ENCODE measurements at regions not wholly inside any gene's neighbourhood (a gene's known extent, or its start where the extent isn't known, plus 50 kb on each side); places are given as distances from the start of the nearest gene placed in this dataset.
"Not testable (repeated sequence)": the region's sequence is repeated elsewhere in the genome, so short reads cannot be mapped to it uniquely, and the experiment has no call there.

DNA sequence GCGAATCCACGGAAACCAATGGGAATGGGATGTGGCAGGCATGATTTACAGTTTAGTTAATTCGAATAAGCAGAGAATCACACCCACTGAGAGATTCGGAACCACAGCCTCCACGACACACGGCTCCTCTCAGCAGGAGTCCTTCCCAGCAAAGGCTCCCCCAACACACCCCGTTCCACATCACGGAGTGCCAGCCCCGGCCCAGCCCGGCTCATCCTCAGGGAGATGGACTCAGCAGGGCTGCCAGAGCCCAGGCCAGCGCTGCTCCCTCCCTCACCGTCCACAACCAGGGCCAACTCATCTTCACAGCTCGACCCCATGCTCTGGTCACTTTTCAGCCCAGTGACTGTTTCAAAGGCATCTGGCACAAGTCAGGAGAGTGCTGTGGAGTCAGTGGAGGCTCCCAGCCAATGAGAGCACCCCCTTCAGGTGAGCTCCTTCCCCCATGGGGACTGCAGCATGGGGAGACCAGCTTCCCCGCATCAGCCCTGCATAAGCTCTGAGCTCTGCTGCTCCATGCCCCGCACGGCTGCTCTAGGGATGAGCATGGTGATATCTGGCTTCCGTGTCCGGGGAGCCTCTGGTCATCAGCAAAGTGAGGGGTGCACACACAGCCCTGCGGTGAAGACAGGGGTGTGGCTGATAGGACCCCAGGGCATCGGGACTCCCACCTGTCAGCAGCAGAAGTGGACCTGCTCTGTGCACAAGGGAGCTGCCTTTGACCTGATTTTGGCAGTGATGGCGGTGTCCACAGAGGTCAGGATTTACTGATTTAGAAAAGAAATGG lies 238.8 kb upstream of the SFSWAP start:
- in situ Hi-C loops (cut with HindIII; ENCODE audit: low pct_ligation_motif_present, low sequenced_read_pairs): no loop called here
- no peak for DNase-seq
- TF ChIP-seq CTCF (IDR thresholded peaks at IDR 0.05; ENCODE audit: low read depth, low read length, missing control alignments): no peak

DNA sequence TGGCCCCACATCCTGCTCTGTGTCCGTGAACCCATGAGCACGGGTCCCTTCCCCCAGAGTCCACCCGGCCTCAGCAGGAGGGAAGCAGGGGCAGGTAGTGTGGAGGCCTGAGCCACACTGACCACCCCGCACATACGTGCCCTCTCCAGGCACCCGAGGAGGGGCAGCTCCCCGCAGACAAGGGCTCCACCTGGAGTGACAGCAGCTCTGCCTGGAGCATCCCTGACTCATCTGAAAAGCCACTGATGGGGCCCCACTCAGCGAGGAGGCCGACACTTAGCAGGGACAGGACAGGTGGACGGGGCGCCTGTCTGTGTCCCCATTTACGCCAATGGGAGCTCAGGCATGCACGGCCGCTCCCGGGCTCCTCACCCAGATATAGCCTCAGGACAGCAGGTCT lies 237.6 kb upstream of the SFSWAP start:
- Histone ChIP-seq H3K27ac (no peak overlapping the region), H3K4me3 (ENCODE audit: low read depth, low read length) (no peak overlapping the region), H3K36me3 (replicated peaks) (no peaks in the 10 kb centered on the region), H3K27me3 (replicated peaks) (no peaks in the 10 kb centered on the region)
- no peak for DNase-seq
- no peak for TF ChIP-seq CTCF (IDR thresholded peaks at IDR 0.05; ENCODE audit: low read depth, low read length, missing control alignments)
- in situ Hi-C loops (cut with HindIII; ENCODE audit: low pct_ligation_motif_present, low sequenced_read_pairs): no loop called here

More for the DNA sequence above, 238.8 kb upstream of the SFSWAP start:
- Histone ChIP-seq H3K36me3 (replicated peaks) (no peaks in the 10 kb centered on the region), H3K27ac (no peak overlapping the region), H3K4me3 (ENCODE audit: low read depth, low read length) (no peak overlapping the region), H3K27me3 (replicated peaks) (no peaks in the 10 kb centered on the region)

DNA sequence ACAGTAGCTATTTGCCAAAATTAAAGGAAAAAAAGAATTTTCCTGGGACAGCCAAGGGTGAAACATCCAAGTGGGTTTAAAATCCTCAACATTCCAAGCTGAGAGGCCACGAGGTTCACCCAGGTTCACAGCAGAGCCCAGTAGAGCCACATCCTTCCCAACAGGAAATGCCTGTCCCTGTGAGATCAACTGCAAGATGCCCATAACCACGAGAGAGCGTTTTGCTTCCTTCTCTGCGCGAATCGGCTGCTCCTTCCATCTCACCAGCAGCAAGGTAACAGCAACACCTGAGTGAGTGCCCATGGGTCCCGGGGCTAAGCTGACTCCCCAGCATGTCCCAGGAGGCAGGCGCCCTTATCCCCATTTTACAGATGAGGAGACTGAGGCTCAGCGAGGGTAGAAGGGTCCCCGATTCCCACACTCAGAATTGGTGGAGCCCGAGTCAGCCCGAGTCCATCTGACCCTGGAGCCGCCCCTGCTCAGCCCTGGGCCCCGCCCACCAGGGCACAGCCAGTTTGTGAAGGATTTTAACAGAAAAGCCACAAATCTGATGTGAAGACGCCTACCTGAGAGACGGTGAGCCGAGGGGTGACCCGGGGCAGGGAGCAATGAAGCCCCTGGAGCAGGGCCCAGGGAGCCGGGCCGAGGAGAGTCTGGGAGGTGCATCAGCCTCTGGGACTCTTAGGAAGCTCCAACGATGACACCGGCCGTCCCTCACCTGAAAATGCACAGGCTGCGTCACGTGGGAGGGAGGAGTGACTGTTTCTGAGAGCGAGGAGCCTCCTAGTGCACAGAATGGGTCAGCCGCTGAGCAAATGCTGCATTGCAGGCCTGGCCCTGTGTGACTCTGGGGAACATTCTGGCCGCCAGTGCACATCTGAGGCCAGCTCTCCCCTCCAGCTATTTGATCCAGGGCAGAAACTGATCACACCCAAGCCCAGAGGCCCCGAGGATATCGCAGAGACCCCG lies 236.9 kb upstream of the SFSWAP start:
- TF ChIP-seq CTCF (IDR thresholded peaks at IDR 0.05; ENCODE audit: low read depth, low read length, missing control alignments): no peak

GRCh38 chr12:131475012-131475411 lies 235.9 kb upstream of the SFSWAP start:
- H3K4me3 ChIP-seq (ENCODE audit: low read depth, low read length); H3K27me3 ChIP-seq (replicated peaks); H3K36me3 ChIP-seq (replicated peaks); in situ Hi-C loops (cut with HindIII; ENCODE audit: low pct_ligation_motif_present, low sequenced_read_pairs); H3K27ac ChIP-seq; DNase-seq: not testable (repeated sequence)

More for the DNA sequence above, 236.9 kb upstream of the SFSWAP start:
- no peak for DNase-seq
- in situ Hi-C loops (cut with HindIII; ENCODE audit: low pct_ligation_motif_present, low sequenced_read_pairs): no loop called here
- H3K36me3 ChIP-seq (replicated peaks): no peaks in the 10 kb centered on the region
- no peak overlapping the region for H3K27ac ChIP-seq
- no peak overlapping the region for H3K4me3 ChIP-seq (ENCODE audit: low read depth, low read length)
- no peaks in the 10 kb centered on the region for H3K27me3 ChIP-seq (replicated peaks)

DNA sequence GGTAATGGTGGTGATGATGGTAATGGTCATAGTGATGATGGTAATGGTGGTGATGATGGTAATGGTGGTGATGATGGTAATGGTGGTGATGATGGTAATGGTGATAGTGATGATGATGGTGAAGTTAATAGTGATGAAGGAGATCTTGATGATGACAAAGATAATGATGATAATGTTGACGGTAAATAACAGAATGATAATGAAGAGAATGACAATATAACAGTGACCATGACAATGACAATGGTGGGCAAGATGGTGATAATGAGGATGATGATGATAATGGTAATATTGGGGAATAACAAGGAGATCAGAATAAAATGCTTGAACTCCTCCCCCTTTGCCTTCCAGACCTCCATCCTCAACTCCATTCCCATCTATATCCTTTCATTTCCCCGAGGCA lies 233.3 kb upstream of the SFSWAP start:
- no peak for TF ChIP-seq CTCF (IDR thresholded peaks at IDR 0.05; ENCODE audit: low read depth, low read length, missing control alignments)
- in situ Hi-C loops (cut with HindIII; ENCODE audit: low pct_ligation_motif_present, low sequenced_read_pairs): no loop called here
- Histone ChIP-seq H3K4me3 (ENCODE audit: low read depth, low read length) (no peak overlapping the region), H3K27ac (no peak overlapping the region), H3K36me3 (replicated peaks) (no peaks in the 10 kb centered on the region), H3K27me3 (replicated peaks) (no peaks in the 10 kb centered on the region)
- no peak for DNase-seq

GRCh38 chr12:131478468-131478867 lies 232.4 kb upstream of the SFSWAP start:
- Histone ChIP-seq H3K27ac (no peak overlapping the region), H3K36me3 (replicated peaks) (no peaks in the 10 kb centered on the region), H3K27me3 (replicated peaks) (no peaks in the 10 kb centered on the region), H3K4me3 (ENCODE audit: low read depth, low read length) (no peak overlapping the region)
- in situ Hi-C loops (cut with HindIII; ENCODE audit: low pct_ligation_motif_present, low sequenced_read_pairs): no loop called here
- no peak for DNase-seq
- TF ChIP-seq CTCF (IDR thresholded peaks at IDR 0.05; ENCODE audit: low read depth, low read length, missing control alignments): no peak

Measured in brain microvascular endothelial cell (primary cell).